GM23338 (cell line): ENCODE measurements at regions not wholly inside any gene's neighbourhood (a gene's known extent, or its start where the extent isn't known, plus 50 kb on each side); places are given as distances from the start of the nearest gene placed in this dataset.

Experiments
- ATAC-seq: fragments of 200-7000 bp; cut with Tn5 transposase; 3 replicates; pipeline ENCODE4 v1.9.1; 2020
- DNase-seq: peaks from one replicate; pipeline ENCODE4 v3.0.0-alpha.2; 2015; ENCODE audit warnings: low spot score
- H2AFZ ChIP-seq: fragments of 200-600 bp; sonication (generic); 2 replicates; pipeline ENCODE4 v1.8.0; 2016; ENCODE audit warnings: antibody characterized with exemption, mild to moderate bottlenecking, moderate library complexity
- H3F3A ChIP-seq: fragments of 200-600 bp; sonication (generic); replicated peaks from 2 replicates; pipeline ENCODE4 v1.8.0; 2017; ENCODE audit warnings: antibody characterized with exemption, mixed run types, low read depth
- H3K27ac ChIP-seq: fragments of 200-600 bp; sonication (generic); 2 replicates; pipeline ENCODE4 v1.6.1; 2016; ENCODE audit warnings: low read depth
- H3K27me3 ChIP-seq: fragments of 200-600 bp; sonication (generic); 2 replicates; pipeline ENCODE4 v1.8.0; 2016; ENCODE audit warnings: mild to moderate bottlenecking, mixed run types, moderate library complexity; ENCODE audit not compliant: insufficient read depth
- H3K36me3 ChIP-seq: fragments of 200-600 bp; sonication (generic); 2 replicates; pipeline ENCODE4 v1.8.0; 2016; ENCODE audit warnings: mild to moderate bottlenecking; ENCODE audit not compliant: insufficient read depth
- H3K4me1 ChIP-seq: fragments of 200-600 bp; sonication (generic); 2 replicates; pipeline ENCODE4 v1.8.0; 2016; ENCODE audit warnings: mild to moderate bottlenecking, moderate library complexity; ENCODE audit not compliant: insufficient read depth
- H3K4me2 ChIP-seq: fragments of 200-600 bp; sonication (generic); 2 replicates; pipeline ENCODE4 v1.7.1; 2017; ENCODE audit warnings: mixed run types
- H3K4me3 ChIP-seq: fragments of 200-600 bp; sonication (generic); 2 replicates; pipeline ENCODE4 v1.6.1; 2016; ENCODE audit warnings: mixed run types
- H3K79me2 ChIP-seq: fragments of 200-600 bp; sonication (generic); replicated peaks from 2 replicates; pipeline ENCODE4 v1.8.0; 2017; ENCODE audit warnings: mild to moderate bottlenecking; ENCODE audit not compliant: insufficient read depth
- H3K9me2 ChIP-seq: fragments of 200-600 bp; sonication (generic); 2 replicates; pipeline ENCODE4 v1.8.0; 2017; ENCODE audit not compliant: insufficient read depth
- H4K20me1 ChIP-seq: fragments of 200-600 bp; sonication (generic); replicated peaks from 2 replicates; pipeline ENCODE4 v1.8.0; 2017; ENCODE audit warnings: mild to moderate bottlenecking; ENCODE audit not compliant: insufficient read depth
- H3K27ac Mint-ChIP-seq: 2 replicates; pipeline ENCODE4 v1.8.0; 2020; ENCODE audit warnings: inconsistent platforms, mild to moderate bottlenecking, moderate library complexity, mixed read lengths
- H3K27me3 Mint-ChIP-seq: 3 replicates; pipeline ENCODE4 v1.8.0; 2022; ENCODE audit warnings: low read depth, mild to moderate bottlenecking, moderate library complexity, mixed read lengths, inconsistent platforms; ENCODE audit not compliant: insufficient read depth, poor library complexity
- H3K36me3 Mint-ChIP-seq: 3 replicates; pipeline ENCODE4 v1.8.0; 2021; ENCODE audit warnings: low read depth, mild to moderate bottlenecking, inconsistent platforms, moderate library complexity, mixed read lengths
- H3K4me1 Mint-ChIP-seq: 3 replicates; pipeline ENCODE4 v1.8.0; 2020; ENCODE audit warnings: mild to moderate bottlenecking, inconsistent platforms, mixed read lengths
- H3K4me3 Mint-ChIP-seq: 3 replicates; pipeline ENCODE4 v1.8.0; 2021; ENCODE audit warnings: moderate library complexity, mild to moderate bottlenecking, inconsistent platforms, mixed read lengths
- H3K9me3 Mint-ChIP-seq: 3 replicates; pipeline ENCODE4 v1.8.0; 2020; ENCODE audit warnings: moderate library complexity, mild to moderate bottlenecking, inconsistent platforms, mixed read lengths
- CREB1 ChIP-seq: fragments of 250-450 bp; sonication (Bioruptor Pico); IDR thresholded peaks from 2 replicates; pipeline ENCODE4 v1.5.0; 2020; ENCODE audit warnings: low read depth, mild to moderate bottlenecking, moderate library complexity
- CTCF ChIP-seq, 2 experiments: fragments of 200-600 bp in 1 of 2; sonication (generic) in 1 of 2; conservative IDR thresholded peaks; 2 replicates each; pipeline versions ENCODE4 v1.5.1 to v1.6.1; 2016 to 2017; ENCODE audit warnings: antibody characterized with exemption in 2 of 2, low read depth in 2 of 2, mild to moderate bottlenecking in 2 of 2, moderate library complexity in 1 of 2
- EZH2 ChIP-seq: fragments of 200-600 bp; sonication (generic); IDR thresholded peaks from one replicate; pipeline ENCODE4 v1.8.0; 2017; ENCODE audit warnings: antibody characterized with exemption, mild to moderate bottlenecking, low read depth; ENCODE audit not compliant: unreplicated experiment
- EZH2phosphoT487 ChIP-seq: fragments of 200-600 bp; sonication (generic); IDR thresholded peaks from one replicate; pipeline ENCODE4 v1.8.1; 2018; ENCODE audit warnings: antibody characterized with exemption; ENCODE audit not compliant: unreplicated experiment
- JUNB ChIP-seq: IDR thresholded peaks from one replicate; pipeline ENCODE4 v1.6.1; 2016; ENCODE audit warnings: antibody characterized with exemption; ENCODE audit not compliant: unreplicated experiment
- NANOG ChIP-seq: IDR thresholded peaks from 2 replicates; pipeline ENCODE4 v1.6.1; 2016; ENCODE audit warnings: antibody characterized with exemption, borderline replicate concordance
- POLR2AphosphoS5 ChIP-seq: IDR thresholded peaks from 2 replicates; pipeline ENCODE4 v1.6.1; 2016; ENCODE audit warnings: antibody characterized with exemption, low read depth
- STAT1 ChIP-seq: IDR thresholded peaks from one replicate; pipeline ENCODE4 v1.6.1; 2016; ENCODE audit warnings: antibody characterized with exemption; ENCODE audit not compliant: unreplicated experiment
- ZNF114 ChIP-seq: fragments of 250-450 bp; sonication (Bioruptor Pico); IDR thresholded peaks from 2 replicates; pipeline ENCODE4 v1.5.0; 2020; ENCODE audit warnings: mild to moderate bottlenecking, moderate library complexity
- ZNF331 ChIP-seq: fragments of 250-450 bp; sonication (Bioruptor Pico); IDR thresholded peaks from 2 replicates; pipeline ENCODE4 v1.5.0; 2020; ENCODE audit warnings: low read depth, mild to moderate bottlenecking, moderate library complexity
- ZNF462 ChIP-seq: fragments of 250-450 bp; sonication (Bioruptor Pico); IDR thresholded peaks from 2 replicates; pipeline ENCODE4 v1.5.0; 2020; ENCODE audit warnings: mild to moderate bottlenecking, moderate library complexity
- TF ChIP-seq, protein P1 (sequence below): IDR thresholded peaks from 2 replicates; pipeline ENCODE4 v1.6.1; 2016; ENCODE audit warnings: antibody characterized with exemption
- TF ChIP-seq, protein P2 (sequence below): IDR thresholded peaks from one replicate; pipeline ENCODE4 v1.6.1; 2018; ENCODE audit warnings: antibody characterized with exemption; ENCODE audit not compliant: unreplicated experiment

DNA sequence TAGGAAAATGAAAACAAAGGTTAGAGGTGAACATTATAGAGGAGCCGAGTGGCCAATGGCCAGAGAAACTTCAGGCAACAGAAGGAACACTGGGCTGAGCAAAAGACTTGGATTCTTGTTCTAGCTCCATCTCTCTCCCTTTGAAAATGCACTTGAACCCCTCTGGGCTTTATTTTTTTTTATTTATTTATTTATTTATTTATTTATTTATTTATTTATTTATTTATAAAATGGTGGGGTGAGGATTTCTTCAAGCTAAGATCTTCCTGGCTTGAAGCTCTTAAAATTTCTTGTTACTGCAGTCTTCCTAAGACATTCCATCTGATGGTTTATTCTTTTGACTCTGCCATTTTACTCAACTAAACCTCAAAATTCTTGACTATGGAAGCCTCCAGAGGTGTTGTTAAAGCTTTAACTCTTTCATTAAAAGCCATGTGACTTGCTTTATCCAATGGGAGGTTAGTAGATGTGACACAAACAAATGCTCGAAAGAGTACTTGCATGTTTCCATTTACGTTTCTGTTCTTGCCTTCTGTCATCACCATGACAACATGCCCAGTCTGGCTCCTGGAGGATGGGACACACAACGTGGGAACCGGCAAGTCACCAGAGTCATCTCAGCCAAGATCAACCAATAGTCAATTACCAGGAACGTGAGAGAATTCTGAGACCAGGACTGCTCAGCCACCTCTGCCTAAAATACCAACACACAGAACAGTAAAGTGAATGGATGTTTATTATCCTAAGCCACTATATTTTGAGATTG lies 325.2 kb upstream of the CTNNB1 start:
- H3K9me2 ChIP-seq, result no peaks in the 10 kb centered on the region; the same call in 1 of the 2 replicates
- DNase-seq (no peak), ATAC-seq (no peak)
- no peak overlapping the region for H3K4me3 ChIP-seq
- no peaks in the 10 kb centered on the region for H3K36me3 ChIP-seq
- no peaks in the 10 kb centered on the region for H4K20me1 ChIP-seq
- peaks cover 10% of the 10 kb centered on the region; the same call in 1 of the 2 replicates for H3K4me1 ChIP-seq
- H3K4me1 Mint-ChIP-seq, result peaks cover 23% of the 10 kb centered on the region
- no peaks in the 10 kb centered on the region for H3K79me2 ChIP-seq
- no peaks in the 10 kb centered on the region for H3K9me3 Mint-ChIP-seq
- H3K4me2 ChIP-seq, result no peak overlapping the region
- no peaks in the 10 kb centered on the region for H3F3A ChIP-seq
- H3K27ac Mint-ChIP-seq, result no peak overlapping the region
- H3K4me3 Mint-ChIP-seq, result no peak overlapping the region
- no peaks in the 10 kb centered on the region for H3K36me3 Mint-ChIP-seq
- H3K27ac ChIP-seq, result no peak overlapping the region
- no peaks in the 10 kb centered on the region for H3K27me3 ChIP-seq
- peaks cover 4% of the 10 kb centered on the region for H3K27me3 Mint-ChIP-seq
- TF ChIP-seq CREB1 (CRISPR knock-in tag) (no peak), NANOG (no peak), POLR2AphosphoS5 (no peak), ZNF462 (CRISPR knock-in tag) (no peak), ZNF114 (CRISPR knock-in tag) (no peak), ZNF331 (no peak), STAT1 (no peak), CTCF (conservative IDR thresholded peaks at IDR 0.05; ENCODE audit: low read depth in 2 of 2) (no peak), EZH2 (no peak), EZH2phosphoT487 (no peak), JUNB (no peak)
- TF ChIP-seq, protein P1, sequence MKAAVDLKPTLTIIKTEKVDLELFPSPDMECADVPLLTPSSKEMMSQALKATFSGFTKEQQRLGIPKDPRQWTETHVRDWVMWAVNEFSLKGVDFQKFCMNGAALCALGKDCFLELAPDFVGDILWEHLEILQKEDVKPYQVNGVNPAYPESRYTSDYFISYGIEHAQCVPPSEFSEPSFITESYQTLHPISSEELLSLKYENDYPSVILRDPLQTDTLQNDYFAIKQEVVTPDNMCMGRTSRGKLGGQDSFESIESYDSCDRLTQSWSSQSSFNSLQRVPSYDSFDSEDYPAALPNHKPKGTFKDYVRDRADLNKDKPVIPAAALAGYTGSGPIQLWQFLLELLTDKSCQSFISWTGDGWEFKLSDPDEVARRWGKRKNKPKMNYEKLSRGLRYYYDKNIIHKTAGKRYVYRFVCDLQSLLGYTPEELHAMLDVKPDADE, result no peak
- TF ChIP-seq, protein P2, sequence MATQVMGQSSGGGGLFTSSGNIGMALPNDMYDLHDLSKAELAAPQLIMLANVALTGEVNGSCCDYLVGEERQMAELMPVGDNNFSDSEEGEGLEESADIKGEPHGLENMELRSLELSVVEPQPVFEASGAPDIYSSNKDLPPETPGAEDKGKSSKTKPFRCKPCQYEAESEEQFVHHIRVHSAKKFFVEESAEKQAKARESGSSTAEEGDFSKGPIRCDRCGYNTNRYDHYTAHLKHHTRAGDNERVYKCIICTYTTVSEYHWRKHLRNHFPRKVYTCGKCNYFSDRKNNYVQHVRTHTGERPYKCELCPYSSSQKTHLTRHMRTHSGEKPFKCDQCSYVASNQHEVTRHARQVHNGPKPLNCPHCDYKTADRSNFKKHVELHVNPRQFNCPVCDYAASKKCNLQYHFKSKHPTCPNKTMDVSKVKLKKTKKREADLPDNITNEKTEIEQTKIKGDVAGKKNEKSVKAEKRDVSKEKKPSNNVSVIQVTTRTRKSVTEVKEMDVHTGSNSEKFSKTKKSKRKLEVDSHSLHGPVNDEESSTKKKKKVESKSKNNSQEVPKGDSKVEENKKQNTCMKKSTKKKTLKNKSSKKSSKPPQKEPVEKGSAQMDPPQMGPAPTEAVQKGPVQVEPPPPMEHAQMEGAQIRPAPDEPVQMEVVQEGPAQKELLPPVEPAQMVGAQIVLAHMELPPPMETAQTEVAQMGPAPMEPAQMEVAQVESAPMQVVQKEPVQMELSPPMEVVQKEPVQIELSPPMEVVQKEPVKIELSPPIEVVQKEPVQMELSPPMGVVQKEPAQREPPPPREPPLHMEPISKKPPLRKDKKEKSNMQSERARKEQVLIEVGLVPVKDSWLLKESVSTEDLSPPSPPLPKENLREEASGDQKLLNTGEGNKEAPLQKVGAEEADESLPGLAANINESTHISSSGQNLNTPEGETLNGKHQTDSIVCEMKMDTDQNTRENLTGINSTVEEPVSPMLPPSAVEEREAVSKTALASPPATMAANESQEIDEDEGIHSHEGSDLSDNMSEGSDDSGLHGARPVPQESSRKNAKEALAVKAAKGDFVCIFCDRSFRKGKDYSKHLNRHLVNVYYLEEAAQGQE, result no peak
- no peak overlapping the region for H2AFZ ChIP-seq
